ENCODE measurements at regions not wholly inside any gene's neighbourhood (a gene's known extent, or its start where the extent isn't known, plus 50 kb on each side); places are given as distances from the start of the nearest gene placed in this dataset.

- Histone ChIP-seq H3K4me1 (ENCODE audit: low read length) (no peaks in the 10 kb centered on the region), H3K9me2 (replicated peaks; ENCODE audit: insufficient read depth, low read length) (no peaks in the 10 kb centered on the region), H4K20me1 (ENCODE audit: insufficient read depth, low read depth, low read length) (no peaks in the 10 kb centered on the region), H3K79me2 (ENCODE audit: low read length) (no peaks in the 10 kb centered on the region), H3K36me3 (ENCODE audit: insufficient read depth, low read length) (peaks cover 7% of the 10 kb centered on the region), H2AFZ (ENCODE audit: low read length) (no peak overlapping the region), H3K27me3 (ENCODE audit: low read length) (no peaks in the 10 kb centered on the region), H3K9me3 (ENCODE audit: low read length) (no peaks in the 10 kb centered on the region), H3K4me3 (ENCODE audit: low read length) (no peak overlapping the region), H3K27ac (ENCODE audit: low read length) (no peak overlapping the region), H3K4me2 (ENCODE audit: low read depth, low read length, poor library complexity, severe bottlenecking) (no peak overlapping the region), H3K9ac (ENCODE audit: low read length) (no peak overlapping the region)
- no peak for DNase-seq
Observed at GRCh38 chr10:111993872-111994426, 189.6 kb downstream of the GPAM start.

GRCh38 chr10:111996103-111996502 is 187.5 kb downstream of the GPAM start:
- Histone ChIP-seq H3K27ac (ENCODE audit: low read length) (no peak overlapping the region), H3K36me3 (ENCODE audit: insufficient read depth, low read length) (peaks cover 18% of the 10 kb centered on the region), H3K4me2 (ENCODE audit: low read depth, low read length, poor library complexity, severe bottlenecking) (no peak overlapping the region), H3K9me2 (replicated peaks; ENCODE audit: insufficient read depth, low read length) (no peaks in the 10 kb centered on the region), H3K9ac (ENCODE audit: low read length) (no peak overlapping the region), H3K27me3 (ENCODE audit: low read length) (no peaks in the 10 kb centered on the region), H3K4me3 (ENCODE audit: low read length) (no peak overlapping the region), H4K20me1 (ENCODE audit: insufficient read depth, low read depth, low read length) (no peaks in the 10 kb centered on the region), H3K4me1 (ENCODE audit: low read length) (no peaks in the 10 kb centered on the region), H2AFZ (ENCODE audit: low read length) (no peak overlapping the region), H3K9me3 (ENCODE audit: low read length) (no peaks in the 10 kb centered on the region), H3K79me2 (ENCODE audit: low read length) (no peaks in the 10 kb centered on the region)
- no peak for DNase-seq

- no peaks in the 10 kb centered on the region for H3K27me3 ChIP-seq (ENCODE audit: low read length)
- H4K20me1 ChIP-seq (ENCODE audit: insufficient read depth, low read depth, low read length), result no peaks in the 10 kb centered on the region
- DNase-seq, result no peak
- no peak overlapping the region for H3K4me3 ChIP-seq (ENCODE audit: low read length)
- no peak overlapping the region for H3K27ac ChIP-seq (ENCODE audit: low read length)
- no peaks in the 10 kb centered on the region for H3K79me2 ChIP-seq (ENCODE audit: low read length)
- H2AFZ ChIP-seq (ENCODE audit: low read length), result no peak overlapping the region
- H3K9me3 ChIP-seq (ENCODE audit: low read length), result no peaks in the 10 kb centered on the region
- H3K4me1 ChIP-seq (ENCODE audit: low read length), result no peaks in the 10 kb centered on the region
- H3K36me3 ChIP-seq (ENCODE audit: insufficient read depth, low read length), result peaks cover 23% of the 10 kb centered on the region
- no peak overlapping the region for H3K4me2 ChIP-seq (ENCODE audit: low read depth, low read length, poor library complexity, severe bottlenecking)
- no peak overlapping the region for H3K9ac ChIP-seq (ENCODE audit: low read length)
- no peaks in the 10 kb centered on the region for H3K9me2 ChIP-seq (replicated peaks; ENCODE audit: insufficient read depth, low read length)
Observed at GRCh38 chr10:111998728-111999127, 184.8 kb downstream of the GPAM start.

GRCh38 chr10:111999205-111999914 is 184.2 kb downstream of the GPAM start:
- Histone ChIP-seq H3K27ac (ENCODE audit: low read length) (no peak overlapping the region), H3K4me3 (ENCODE audit: low read length) (no peak overlapping the region), H3K79me2 (ENCODE audit: low read length) (no peaks in the 10 kb centered on the region), H3K36me3 (ENCODE audit: insufficient read depth, low read length) (peaks cover 29% of the 10 kb centered on the region), H3K4me2 (ENCODE audit: low read depth, low read length, poor library complexity, severe bottlenecking) (no peak overlapping the region), H3K9ac (ENCODE audit: low read length) (no peak overlapping the region), H3K4me1 (ENCODE audit: low read length) (no peaks in the 10 kb centered on the region), H2AFZ (ENCODE audit: low read length) (no peak overlapping the region), H3K9me3 (ENCODE audit: low read length) (no peaks in the 10 kb centered on the region), H3K27me3 (ENCODE audit: low read length) (no peaks in the 10 kb centered on the region), H3K9me2 (replicated peaks; ENCODE audit: insufficient read depth, low read length) (no peaks in the 10 kb centered on the region), H4K20me1 (ENCODE audit: insufficient read depth, low read depth, low read length) (no peaks in the 10 kb centered on the region)
- no peak for DNase-seq

- Histone ChIP-seq H3K79me2 (ENCODE audit: low read length) (no peaks in the 10 kb centered on the region), H3K27ac (ENCODE audit: low read length) (no peak overlapping the region), H2AFZ (ENCODE audit: low read length) (no peak overlapping the region), H3K27me3 (ENCODE audit: low read length) (no peaks in the 10 kb centered on the region), H3K9ac (ENCODE audit: low read length) (no peak overlapping the region), H3K4me1 (ENCODE audit: low read length) (no peaks in the 10 kb centered on the region), H3K36me3 (ENCODE audit: insufficient read depth, low read length) (peaks cover 34% of the 10 kb centered on the region), H3K9me3 (ENCODE audit: low read length) (no peaks in the 10 kb centered on the region), H3K4me2 (ENCODE audit: low read depth, low read length, poor library complexity, severe bottlenecking) (no peak overlapping the region), H3K4me3 (ENCODE audit: low read length) (no peak overlapping the region), H3K9me2 (replicated peaks; ENCODE audit: insufficient read depth, low read length) (no peaks in the 10 kb centered on the region), H4K20me1 (ENCODE audit: insufficient read depth, low read depth, low read length) (no peaks in the 10 kb centered on the region)
- no peak for DNase-seq
Observed at GRCh38 chr10:111999915-112000302, 183.7 kb downstream of the GPAM start.

GRCh38 chr10:112000466-112000865 is 183.1 kb downstream of the GPAM start:
- Histone ChIP-seq H3K4me2 (ENCODE audit: low read depth, low read length, poor library complexity, severe bottlenecking) (no peak overlapping the region), H3K36me3 (ENCODE audit: insufficient read depth, low read length) (peaks cover 35% of the 10 kb centered on the region), H3K79me2 (ENCODE audit: low read length) (no peaks in the 10 kb centered on the region), H3K4me1 (ENCODE audit: low read length) (no peaks in the 10 kb centered on the region), H3K27ac (ENCODE audit: low read length) (no peak overlapping the region), H3K9ac (ENCODE audit: low read length) (no peak overlapping the region), H3K9me3 (ENCODE audit: low read length) (no peaks in the 10 kb centered on the region), H2AFZ (ENCODE audit: low read length) (no peak overlapping the region), H3K4me3 (ENCODE audit: low read length) (no peak overlapping the region), H3K9me2 (replicated peaks; ENCODE audit: insufficient read depth, low read length) (no peaks in the 10 kb centered on the region), H4K20me1 (ENCODE audit: insufficient read depth, low read depth, low read length) (no peaks in the 10 kb centered on the region), H3K27me3 (ENCODE audit: low read length) (no peaks in the 10 kb centered on the region)
- no peak for DNase-seq

GRCh38 chr10:112002206-112002605 is 181.4 kb downstream of the GPAM start:
- DNase-seq, result no peak
- Histone ChIP-seq H3K4me2 (ENCODE audit: low read depth, low read length, poor library complexity, severe bottlenecking) (no peak overlapping the region), H3K79me2 (ENCODE audit: low read length) (no peaks in the 10 kb centered on the region), H4K20me1 (ENCODE audit: insufficient read depth, low read depth, low read length) (no peaks in the 10 kb centered on the region), H3K4me3 (ENCODE audit: low read length) (no peak overlapping the region), H3K4me1 (ENCODE audit: low read length) (no peaks in the 10 kb centered on the region), H2AFZ (ENCODE audit: low read length) (no peak overlapping the region), H3K9me3 (ENCODE audit: low read length) (no peaks in the 10 kb centered on the region), H3K27me3 (ENCODE audit: low read length) (no peaks in the 10 kb centered on the region), H3K36me3 (ENCODE audit: insufficient read depth, low read length) (peaks cover 45% of the 10 kb centered on the region), H3K27ac (ENCODE audit: low read length) (no peak overlapping the region), H3K9ac (ENCODE audit: low read length) (no peak overlapping the region), H3K9me2 (replicated peaks; ENCODE audit: insufficient read depth, low read length) (no peaks in the 10 kb centered on the region)

- H3K27ac ChIP-seq (ENCODE audit: low read length), result no peak overlapping the region
Observed at GRCh38 chr10:112004075-112004474, 179.5 kb downstream of the GPAM start.

More at GRCh38 chr10:112004075-112004474, 179.5 kb downstream of the GPAM start:
- H3K9me3 ChIP-seq (ENCODE audit: low read length), result no peaks in the 10 kb centered on the region
- no peaks in the 10 kb centered on the region for H4K20me1 ChIP-seq (ENCODE audit: insufficient read depth, low read depth, low read length)
- no peak overlapping the region for H3K9ac ChIP-seq (ENCODE audit: low read length)
- DNase-seq, result no peak
- no peaks in the 10 kb centered on the region for H3K4me1 ChIP-seq (ENCODE audit: low read length)
- no peak overlapping the region for H3K4me2 ChIP-seq (ENCODE audit: low read depth, low read length, poor library complexity, severe bottlenecking)
- H3K9me2 ChIP-seq (replicated peaks; ENCODE audit: insufficient read depth, low read length), result no peaks in the 10 kb centered on the region
- H3K79me2 ChIP-seq (ENCODE audit: low read length), result no peaks in the 10 kb centered on the region
- H3K36me3 ChIP-seq (ENCODE audit: insufficient read depth, low read length), result peaks cover 41% of the 10 kb centered on the region
- no peak overlapping the region for H2AFZ ChIP-seq (ENCODE audit: low read length)
- H3K4me3 ChIP-seq (ENCODE audit: low read length), result no peak overlapping the region
- no peaks in the 10 kb centered on the region for H3K27me3 ChIP-seq (ENCODE audit: low read length)

All from Karpas-422 (cell line).